ENCODE measurements at regions not wholly inside any gene's neighbourhood (a gene's known extent, or its start where the extent isn't known, plus 50 kb on each side); places are given as distances from the start of the nearest gene placed in this dataset.

- Histone ChIP-seq H4K20me1 (ENCODE audit: control insufficient read depth, insufficient read depth, low read depth, low read length) (no peaks in the 10 kb centered on the region), H3F3A (ENCODE audit: control insufficient read depth, insufficient read depth) (no peaks in the 10 kb centered on the region), H3K4me3 (ENCODE audit: low read length) (no peak overlapping the region), H3K79me2 (ENCODE audit: control insufficient read depth, low read length) (no peaks in the 10 kb centered on the region), H3K4me2 (ENCODE audit: low read length) (no peak overlapping the region), H3K27me3 (ENCODE audit: control insufficient read depth, low read length) (no peaks in the 10 kb centered on the region), H3K36me3 (ENCODE audit: control insufficient read depth, low read length) (no peaks in the 10 kb centered on the region), H3K27ac (ENCODE audit: low read depth, low read length) (no peak overlapping the region), H3K9me2 (replicated peaks; ENCODE audit: control insufficient read depth, low read length) (no peaks in the 10 kb centered on the region), H3K9me3 (ENCODE audit: control insufficient read depth, insufficient read depth, low read length) (no peaks in the 10 kb centered on the region; the same call in 1 of the 2 replicates), H3K4me1 (ENCODE audit: control insufficient read depth, low read length) (no peaks in the 10 kb centered on the region)
- TF ChIP-seq CTCF (IDR thresholded peaks at IDR 0.05; ENCODE audit: low read depth, low read length, poor library complexity, severe bottlenecking) (no peak), EZH2phosphoT487 (IDR thresholded peaks at IDR 0.05; ENCODE audit: borderline replicate concordance, low read length) (no peak)
These were observed 191.7 kb upstream of the RBFOX1 start for GRCh38 chr16:7140899-7141298.

- H3K9me2 ChIP-seq (replicated peaks; ENCODE audit: control insufficient read depth, low read length), result no peaks in the 10 kb centered on the region
These were observed 194.9 kb upstream of the RBFOX1 start for GRCh38 chr16:7137560-7138330.

GRCh38 chr16:7132465-7132864 lies 200.2 kb upstream of the RBFOX1 start:
- H3F3A ChIP-seq (ENCODE audit: control insufficient read depth, insufficient read depth), result no peaks in the 10 kb centered on the region
- H3K27me3 ChIP-seq (ENCODE audit: control insufficient read depth, low read length), result no peaks in the 10 kb centered on the region
- H4K20me1 ChIP-seq (ENCODE audit: control insufficient read depth, insufficient read depth, low read depth, low read length), result no peaks in the 10 kb centered on the region
- H3K79me2 ChIP-seq (ENCODE audit: control insufficient read depth, low read length), result no peaks in the 10 kb centered on the region
- no peaks in the 10 kb centered on the region for H3K9me2 ChIP-seq (replicated peaks; ENCODE audit: control insufficient read depth, low read length)
- no peaks in the 10 kb centered on the region for H3K36me3 ChIP-seq (ENCODE audit: control insufficient read depth, low read length)
- no peak overlapping the region for H3K4me3 ChIP-seq (ENCODE audit: low read length)
- no peak overlapping the region for H3K4me2 ChIP-seq (ENCODE audit: low read length)
- TF ChIP-seq EZH2phosphoT487 (IDR thresholded peaks at IDR 0.05; ENCODE audit: borderline replicate concordance, low read length) (no peak), CTCF (IDR thresholded peaks at IDR 0.05; ENCODE audit: low read depth, low read length, poor library complexity, severe bottlenecking) (no peak)
- no peak overlapping the region for H3K27ac ChIP-seq (ENCODE audit: low read depth, low read length)
- H3K9me3 ChIP-seq (ENCODE audit: control insufficient read depth, insufficient read depth, low read length), result no peaks in the 10 kb centered on the region
- H3K4me1 ChIP-seq (ENCODE audit: control insufficient read depth, low read length), result no peaks in the 10 kb centered on the region

More at GRCh38 chr16:7137560-7138330, 194.9 kb upstream of the RBFOX1 start:
- no peaks in the 10 kb centered on the region for H4K20me1 ChIP-seq (ENCODE audit: control insufficient read depth, insufficient read depth, low read depth, low read length)
- H3K79me2 ChIP-seq (ENCODE audit: control insufficient read depth, low read length), result no peaks in the 10 kb centered on the region
- no peaks in the 10 kb centered on the region for H3K27me3 ChIP-seq (ENCODE audit: control insufficient read depth, low read length)
- H3K4me1 ChIP-seq (ENCODE audit: control insufficient read depth, low read length), result no peaks in the 10 kb centered on the region
- no peaks in the 10 kb centered on the region for H3F3A ChIP-seq (ENCODE audit: control insufficient read depth, insufficient read depth)
- TF ChIP-seq CTCF (IDR thresholded peaks at IDR 0.05; ENCODE audit: low read depth, low read length, poor library complexity, severe bottlenecking) (no peak), EZH2phosphoT487 (IDR thresholded peaks at IDR 0.05; ENCODE audit: borderline replicate concordance, low read length) (no peak)
- H3K27ac ChIP-seq (ENCODE audit: low read depth, low read length), result no peak overlapping the region
- no peak overlapping the region for H3K4me3 ChIP-seq (ENCODE audit: low read length)
- H3K9me3 ChIP-seq (ENCODE audit: control insufficient read depth, insufficient read depth, low read length), result no peaks in the 10 kb centered on the region
- H3K4me2 ChIP-seq (ENCODE audit: low read length), result no peak overlapping the region
- H3K36me3 ChIP-seq (ENCODE audit: control insufficient read depth, low read length), result no peaks in the 10 kb centered on the region
